ENCODE measurements at regions not wholly inside any gene's neighbourhood (a gene's known extent, or its start where the extent isn't known, plus 50 kb on each side); places are given as distances from the start of the nearest gene placed in this dataset.
"Not testable (repeated sequence)": the region's sequence is repeated elsewhere in the genome, so short reads cannot be mapped to it uniquely, and the experiment has no call there.

DNA sequence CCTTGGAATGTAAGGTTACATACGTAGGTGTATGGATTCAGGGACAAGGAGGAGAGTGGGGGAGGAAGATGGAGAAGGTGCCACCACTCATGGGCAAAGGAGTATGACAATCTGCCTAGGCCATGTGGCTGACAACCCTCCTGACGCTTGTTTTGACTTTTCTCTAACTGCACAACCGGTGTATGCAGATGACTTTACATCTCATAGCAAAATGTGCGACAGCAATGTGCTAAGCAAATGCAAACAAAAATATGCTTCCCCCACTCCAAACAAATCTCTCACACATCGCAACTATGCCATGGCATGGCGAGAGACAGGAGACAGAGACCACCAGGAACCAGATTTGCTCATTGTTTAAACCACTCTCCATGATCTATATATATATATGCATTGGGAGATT is 191.8 kb downstream of the BLID start:
- H3K4me3 ChIP-seq (ENCODE audit: low read depth, low read length), result no peak overlapping the region
- no peak for DNase-seq (ENCODE audit: low read depth)

DNA sequence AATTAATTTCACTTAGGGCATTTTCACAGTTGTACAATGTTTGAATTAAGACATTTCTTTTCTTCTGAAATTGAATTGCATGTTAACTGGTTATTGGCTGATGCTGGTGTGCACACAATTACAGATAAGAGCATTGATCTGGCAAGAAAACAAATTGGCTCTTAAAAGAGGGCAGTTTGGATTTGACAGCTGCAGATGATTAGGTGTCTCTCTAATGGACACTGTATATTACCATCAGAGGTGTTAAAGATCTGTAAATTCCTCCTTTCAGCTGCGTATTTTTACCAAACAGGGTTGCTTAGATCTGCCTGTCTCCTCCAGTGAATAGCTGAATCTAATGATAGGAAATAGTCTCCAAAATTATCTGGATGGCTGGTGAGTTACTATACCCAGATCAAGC is 198.5 kb downstream of the BLID start:
- TF ChIP-seq, protein P1, sequence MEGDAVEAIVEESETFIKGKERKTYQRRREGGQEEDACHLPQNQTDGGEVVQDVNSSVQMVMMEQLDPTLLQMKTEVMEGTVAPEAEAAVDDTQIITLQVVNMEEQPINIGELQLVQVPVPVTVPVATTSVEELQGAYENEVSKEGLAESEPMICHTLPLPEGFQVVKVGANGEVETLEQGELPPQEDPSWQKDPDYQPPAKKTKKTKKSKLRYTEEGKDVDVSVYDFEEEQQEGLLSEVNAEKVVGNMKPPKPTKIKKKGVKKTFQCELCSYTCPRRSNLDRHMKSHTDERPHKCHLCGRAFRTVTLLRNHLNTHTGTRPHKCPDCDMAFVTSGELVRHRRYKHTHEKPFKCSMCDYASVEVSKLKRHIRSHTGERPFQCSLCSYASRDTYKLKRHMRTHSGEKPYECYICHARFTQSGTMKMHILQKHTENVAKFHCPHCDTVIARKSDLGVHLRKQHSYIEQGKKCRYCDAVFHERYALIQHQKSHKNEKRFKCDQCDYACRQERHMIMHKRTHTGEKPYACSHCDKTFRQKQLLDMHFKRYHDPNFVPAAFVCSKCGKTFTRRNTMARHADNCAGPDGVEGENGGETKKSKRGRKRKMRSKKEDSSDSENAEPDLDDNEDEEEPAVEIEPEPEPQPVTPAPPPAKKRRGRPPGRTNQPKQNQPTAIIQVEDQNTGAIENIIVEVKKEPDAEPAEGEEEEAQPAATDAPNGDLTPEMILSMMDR (IDR thresholded peaks at IDR 0.05; ENCODE audit: low read depth, low read length, missing control alignments), result no peak
- DNase-seq (ENCODE audit: low read depth), result no peak
- H3K4me3 ChIP-seq (ENCODE audit: low read depth, low read length), result no peak overlapping the region

More for the DNA sequence above, 191.8 kb downstream of the BLID start:
- TF ChIP-seq, protein P1 (IDR thresholded peaks at IDR 0.05; ENCODE audit: low read depth, low read length, missing control alignments), result no peak

DNA sequence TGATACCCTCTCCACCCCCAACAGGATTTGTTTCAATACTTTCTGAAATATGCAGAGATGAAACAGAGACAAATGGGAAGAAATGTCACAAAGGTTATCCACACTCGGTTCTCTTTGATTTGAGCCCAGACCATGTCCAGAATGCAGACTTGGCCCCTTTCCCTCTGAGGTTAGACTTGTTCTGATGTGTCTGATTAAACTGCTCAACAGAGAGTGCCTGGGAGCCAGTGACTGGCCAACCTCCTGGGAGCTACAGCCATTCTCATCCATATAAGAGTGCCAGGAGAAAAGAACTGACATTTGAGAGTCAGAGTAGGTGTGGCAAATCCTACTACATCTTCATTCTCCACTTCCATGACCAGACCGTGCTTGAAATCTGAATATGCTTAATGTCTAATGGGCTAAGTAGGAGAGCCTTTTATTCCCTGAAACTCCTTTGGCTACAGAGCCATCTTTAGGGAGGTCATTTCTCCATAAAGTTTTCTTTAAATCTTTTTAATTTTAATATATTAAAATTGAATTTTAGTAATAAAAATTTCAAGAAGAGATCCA is 201.4 kb downstream of the BLID start:
- H3K4me3 ChIP-seq (ENCODE audit: low read depth, low read length), result no peak overlapping the region
- DNase-seq (ENCODE audit: low read depth), result no peak
- TF ChIP-seq, protein P1 (IDR thresholded peaks at IDR 0.05; ENCODE audit: low read depth, low read length, missing control alignments), result no peak

DNA sequence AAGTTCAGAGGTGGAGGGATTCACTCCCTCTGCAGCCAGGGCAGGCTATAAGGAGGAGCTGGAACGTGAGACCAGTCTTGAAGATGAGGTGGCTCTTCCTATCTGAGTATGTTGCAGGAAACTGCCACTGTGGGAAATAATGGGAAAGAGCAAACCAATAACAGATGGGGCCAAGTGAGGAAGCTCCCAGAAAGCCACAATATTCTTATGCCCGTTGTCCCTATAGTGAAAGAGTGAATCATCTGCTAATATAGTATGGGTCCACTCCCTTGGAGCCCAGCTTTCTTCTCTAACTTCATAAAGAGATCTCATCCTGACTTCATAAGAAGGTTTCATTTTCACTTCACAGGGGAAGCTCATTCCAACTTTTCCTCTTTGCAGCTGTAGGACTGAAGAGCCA is 206.4 kb downstream of the BLID start:
- DNase-seq (ENCODE audit: low read depth), result no peak
- H3K4me3 ChIP-seq (ENCODE audit: low read depth, low read length), result no peak overlapping the region
- TF ChIP-seq, protein P1 (IDR thresholded peaks at IDR 0.05; ENCODE audit: low read depth, low read length, missing control alignments), result no peak

DNA sequence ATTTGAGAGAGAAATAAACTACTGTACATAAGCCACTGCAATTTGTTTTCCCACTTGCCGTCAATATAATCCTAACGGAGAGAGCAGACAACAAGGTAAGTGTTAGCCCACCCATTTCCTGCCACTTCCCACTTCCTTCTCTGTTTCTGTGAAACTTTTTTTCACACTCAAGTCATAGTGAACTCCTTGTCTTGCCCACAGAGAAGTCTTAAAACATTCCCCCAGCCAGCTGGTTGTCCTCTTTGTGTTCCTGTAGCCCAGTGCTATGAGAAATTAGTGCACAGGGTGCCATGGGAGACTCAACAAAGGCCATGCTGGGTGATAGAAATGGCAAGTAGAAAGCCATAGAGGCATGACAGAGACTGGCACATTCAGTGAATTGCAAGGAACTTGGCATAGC is 208.6 kb downstream of the BLID start:
- TF ChIP-seq, protein P1 (IDR thresholded peaks at IDR 0.05; ENCODE audit: low read depth, low read length, missing control alignments), result no peak
- no peak overlapping the region for H3K4me3 ChIP-seq (ENCODE audit: low read depth, low read length)
- DNase-seq (ENCODE audit: low read depth), result no peak

DNA sequence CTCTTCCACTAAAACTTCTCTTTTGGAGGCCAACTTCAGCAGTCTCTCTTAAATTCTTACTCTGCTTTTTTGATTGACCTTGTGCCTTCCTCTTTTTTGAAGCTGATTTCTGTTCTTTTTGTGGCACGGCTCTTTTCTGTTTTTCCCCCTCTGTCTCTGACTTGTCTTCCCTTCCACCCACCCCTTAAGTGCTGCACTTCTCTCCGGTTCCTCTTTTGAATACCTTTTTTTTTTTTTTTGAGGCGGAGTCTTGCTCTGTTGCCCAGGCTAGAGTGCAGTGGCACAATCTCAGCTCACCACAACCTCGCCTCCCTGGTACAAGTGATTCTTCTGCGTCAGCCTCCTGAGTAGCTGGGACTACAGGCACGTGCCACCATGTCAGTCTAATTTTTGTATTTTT is 211.9 kb downstream of the BLID start:
- DNase-seq (ENCODE audit: low read depth), result peak; percentile 10
- TF ChIP-seq, protein P1 (IDR thresholded peaks at IDR 0.05; ENCODE audit: low read depth, low read length, missing control alignments), result no peak
- no peak overlapping the region for H3K4me3 ChIP-seq (ENCODE audit: low read depth, low read length)

DNA sequence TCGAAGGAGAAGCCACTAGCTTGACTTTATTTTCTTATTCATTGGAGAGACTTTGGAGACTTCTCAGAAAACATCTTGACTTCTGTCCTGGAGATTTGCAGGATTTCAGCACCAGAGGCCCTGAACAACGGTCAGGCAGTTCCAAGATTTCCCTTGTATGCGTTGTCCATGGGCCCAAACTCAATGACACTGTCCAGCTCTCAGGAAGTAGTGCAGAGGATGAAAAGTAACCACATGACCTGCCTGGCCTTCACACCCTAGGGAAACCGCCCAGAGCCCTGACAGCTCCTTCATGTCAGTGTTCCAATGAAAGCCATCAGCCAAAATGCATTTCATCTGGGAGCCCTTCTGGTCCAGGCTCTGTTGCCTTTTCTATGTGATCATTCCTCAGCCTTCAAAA is 214.1 kb downstream of the BLID start:
- no peak for DNase-seq (ENCODE audit: low read depth)
- no peak overlapping the region for H3K4me3 ChIP-seq (ENCODE audit: low read depth, low read length)
- TF ChIP-seq, protein P1 (IDR thresholded peaks at IDR 0.05; ENCODE audit: low read depth, low read length, missing control alignments), result no peak

DNA sequence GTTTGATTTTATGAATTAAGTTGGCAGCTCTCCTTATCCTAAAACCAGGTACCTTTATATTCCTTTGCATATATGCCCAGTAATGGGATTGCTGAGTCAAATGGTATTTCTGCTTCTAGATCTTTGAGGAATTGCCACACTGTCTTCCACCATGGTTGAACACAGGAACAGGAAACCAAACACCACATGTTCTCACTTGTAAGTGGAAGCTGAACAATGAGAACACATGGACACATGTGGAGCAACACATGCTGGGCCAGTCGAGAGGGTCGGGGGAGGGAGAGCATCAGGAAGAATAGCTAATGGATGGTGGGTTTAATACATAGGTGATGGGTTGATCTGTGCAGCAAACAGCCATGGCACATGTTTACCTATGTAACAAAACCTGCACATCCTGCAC is 214.6 kb downstream of the BLID start:
- DNase-seq (ENCODE audit: low read depth); H3K4me3 ChIP-seq (ENCODE audit: low read depth, low read length): not testable (repeated sequence)

Measured in GM12864 (cell line).